NCI-H2227 (cell line): ENCODE measurements at regions not wholly inside any gene's neighbourhood (a gene's known extent, or its start where the extent isn't known, plus 50 kb on each side); places are given as distances from the start of the nearest gene placed in this dataset.

ENCODE experiments used
- DNase-seq: peaks from one replicate; lab custom pipeline; 2025; ENCODE audit not compliant: unreplicated experiment; lab: John Stamatoyannopoulos, UW

- no peak for DNase-seq
Measured at GRCh38 chr6:2542101-2542857, 208.4 kb downstream of the MYLK4 start.

- DNase-seq = no peak
Measured at GRCh38 chr6:2536451-2536850, 214.3 kb downstream of the MYLK4 start.

- no peak for DNase-seq
Measured at GRCh38 chr6:2535506-2535905, 215.2 kb downstream of the MYLK4 start.

- DNase-seq = no peak
Measured at GRCh38 chr6:2534406-2535042, 216.2 kb downstream of the MYLK4 start.

GRCh38 chr6:2531426-2532215, 219.1 kb downstream of the MYLK4 start:
- no peak for DNase-seq

GRCh38 chr6:2529211-2529719, 221.5 kb downstream of the MYLK4 start:
- no peak for DNase-seq

- DNase-seq = no peak
Measured at GRCh38 chr6:2528156-2528555, 222.6 kb downstream of the MYLK4 start.

GRCh38 chr6:2526766-2527165, 224.0 kb downstream of the MYLK4 start:
- no peak for DNase-seq

GRCh38 chr6:2524090-2524489, 226.6 kb downstream of the MYLK4 start:
- no peak for DNase-seq

GRCh38 chr6:2523061-2523460, 227.7 kb downstream of the MYLK4 start:
- DNase-seq = no peak

- no peak for DNase-seq
Measured at GRCh38 chr6:2522521-2522920, 228.2 kb downstream of the MYLK4 start.

GRCh38 chr6:2517855-2518473, 232.8 kb downstream of the MYLK4 start:
- no peak for DNase-seq

GRCh38 chr6:2517401-2517800, 233.3 kb downstream of the MYLK4 start:
- no peak for DNase-seq

GRCh38 chr6:2516059-2516458, 234.7 kb downstream of the MYLK4 start:
- DNase-seq = no peak

- no peak for DNase-seq
Measured at GRCh38 chr6:2514965-2515543, 235.7 kb downstream of the MYLK4 start.

GRCh38 chr6:2512802-2513201, 237.9 kb downstream of the MYLK4 start:
- no peak for DNase-seq

GRCh38 chr6:2510316-2510715, 240.4 kb downstream of the MYLK4 start:
- DNase-seq = no peak

- no peak for DNase-seq
Measured at GRCh38 chr6:2509711-2510110, 241.0 kb downstream of the MYLK4 start.

GRCh38 chr6:2508071-2508470, 242.7 kb downstream of the MYLK4 start:
- DNase-seq = no peak

- DNase-seq = no peak
Measured at GRCh38 chr6:2507521-2508037, 243.1 kb downstream of the MYLK4 start.

- no peak for DNase-seq
Measured at GRCh38 chr6:2507016-2507415, 243.7 kb downstream of the MYLK4 start.
